Upper lobe of right lung (tissue), 1 donor: ENCODE measurements at regions not wholly inside any gene's neighbourhood (a gene's known extent, or its start where the extent isn't known, plus 50 kb on each side); places are given as distances from the start of the nearest gene placed in this dataset.

Experiments used
- ATAC-seq: fragments of 200-7000 bp; cut with Tn5 transposase; one replicate; pipeline ENCODE4 v1.9.1; 2020; ENCODE audit warnings: mild to moderate bottlenecking, moderate library complexity
- DNase-seq: peaks from one replicate; pipeline ENCODE4 v3.0.0-alpha.2; 2020
- H3K27ac ChIP-seq: fragments of 200-600 bp; one replicate; pipeline ENCODE4 v1.8.0; 2022
- H3K27me3 ChIP-seq: fragments of 200-600 bp; one replicate; pipeline ENCODE4 v1.8.0; 2022; ENCODE audit warnings: mild to moderate bottlenecking
- H3K36me3 ChIP-seq: fragments of 200-600 bp; one replicate; pipeline ENCODE4 v1.8.0; 2022
- H3K4me1 ChIP-seq: fragments of 200-600 bp; one replicate; pipeline ENCODE4 v1.8.0; 2022
- H3K4me3 ChIP-seq: fragments of 200-600 bp; one replicate; pipeline ENCODE4 v1.8.0; 2022; ENCODE audit warnings: mild to moderate bottlenecking
- H3K9me3 ChIP-seq: fragments of 200-600 bp; one replicate; pipeline ENCODE4 v1.8.0; 2022
- intact Hi-C: fragments of 100-400 bp; cut with DNase I; formaldehyde crosslinking; loops from one replicate; pipeline ENCODE4 v1.11.0; 2022
- TF ChIP-seq, protein P1 (sequence below): fragments of 200-600 bp; IDR thresholded peaks from one replicate; pipeline ENCODE4 v1.8.0; 2022; ENCODE audit warnings: antibody characterized with exemption
- donor health status: DM: no; HTN: yes; CAD: no; lungs with severe emphysema.

DNA sequence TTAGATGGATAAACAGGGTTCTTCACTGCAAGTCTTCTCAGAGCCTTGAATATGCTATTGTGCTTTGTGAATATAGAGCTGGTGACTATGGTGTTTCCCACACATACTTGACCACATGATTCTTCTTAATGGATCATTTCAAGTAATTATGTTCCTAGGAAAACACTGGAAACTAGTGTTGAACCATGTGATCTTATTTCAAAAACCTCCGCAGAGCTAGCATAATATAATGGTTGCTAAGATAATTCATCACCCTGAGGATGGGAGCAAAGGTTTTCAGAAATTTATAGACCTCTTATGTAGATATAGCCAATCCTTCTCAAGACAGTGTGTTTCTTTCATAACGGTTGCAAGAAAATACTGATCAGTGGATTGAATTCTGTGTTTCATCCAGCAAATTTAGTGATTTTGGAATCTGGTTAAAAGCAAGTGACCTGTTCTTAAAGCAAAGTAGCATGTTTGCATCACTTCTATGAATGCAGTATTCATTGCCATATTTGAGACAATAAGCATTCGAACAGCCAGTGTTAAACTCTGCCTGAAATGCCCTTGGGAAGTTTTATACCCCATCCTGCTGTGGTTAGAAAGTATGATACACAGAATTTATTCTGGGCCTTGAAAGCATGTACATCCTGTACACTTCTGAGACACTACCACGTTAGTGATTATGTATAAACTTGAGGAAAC, 341.0 kb upstream of the E2F7 start:
- ATAC-seq (no peak), DNase-seq (no peak)
- intact Hi-C loops: no loop called here
- Histone ChIP-seq H3K4me1 (peaks cover 9% of the 10 kb centered on the region), H3K4me3 (no peak overlapping the region), H3K27ac (no peak overlapping the region), H3K9me3 (no peaks in the 10 kb centered on the region), H3K27me3 (no peaks in the 10 kb centered on the region), H3K36me3 (no peaks in the 10 kb centered on the region)
- TF ChIP-seq, protein P1, sequence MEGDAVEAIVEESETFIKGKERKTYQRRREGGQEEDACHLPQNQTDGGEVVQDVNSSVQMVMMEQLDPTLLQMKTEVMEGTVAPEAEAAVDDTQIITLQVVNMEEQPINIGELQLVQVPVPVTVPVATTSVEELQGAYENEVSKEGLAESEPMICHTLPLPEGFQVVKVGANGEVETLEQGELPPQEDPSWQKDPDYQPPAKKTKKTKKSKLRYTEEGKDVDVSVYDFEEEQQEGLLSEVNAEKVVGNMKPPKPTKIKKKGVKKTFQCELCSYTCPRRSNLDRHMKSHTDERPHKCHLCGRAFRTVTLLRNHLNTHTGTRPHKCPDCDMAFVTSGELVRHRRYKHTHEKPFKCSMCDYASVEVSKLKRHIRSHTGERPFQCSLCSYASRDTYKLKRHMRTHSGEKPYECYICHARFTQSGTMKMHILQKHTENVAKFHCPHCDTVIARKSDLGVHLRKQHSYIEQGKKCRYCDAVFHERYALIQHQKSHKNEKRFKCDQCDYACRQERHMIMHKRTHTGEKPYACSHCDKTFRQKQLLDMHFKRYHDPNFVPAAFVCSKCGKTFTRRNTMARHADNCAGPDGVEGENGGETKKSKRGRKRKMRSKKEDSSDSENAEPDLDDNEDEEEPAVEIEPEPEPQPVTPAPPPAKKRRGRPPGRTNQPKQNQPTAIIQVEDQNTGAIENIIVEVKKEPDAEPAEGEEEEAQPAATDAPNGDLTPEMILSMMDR: no peak

DNA sequence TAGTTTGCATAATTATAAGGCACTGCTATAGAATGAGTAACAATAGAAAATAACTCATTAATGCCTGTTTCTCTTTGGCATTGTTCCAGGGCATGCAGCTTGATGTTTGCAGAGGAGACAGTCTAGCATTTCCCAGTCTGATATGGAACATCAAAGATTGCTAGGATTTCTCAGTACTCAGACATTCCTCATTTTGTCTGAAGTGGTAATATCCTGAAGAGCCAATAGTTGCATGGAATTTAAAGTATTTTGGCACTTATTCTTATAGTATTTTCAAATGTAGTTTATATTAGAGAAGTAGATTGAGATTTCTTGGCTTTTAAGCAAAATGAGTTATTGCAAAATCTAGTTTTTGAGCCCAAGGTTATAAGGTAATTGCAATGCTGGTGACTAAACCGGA, 337.3 kb upstream of the E2F7 start:
- Histone ChIP-seq H3K9me3 (no peaks in the 10 kb centered on the region), H3K27me3 (no peaks in the 10 kb centered on the region), H3K27ac (no peak overlapping the region), H3K4me1 (peaks cover 9% of the 10 kb centered on the region), H3K36me3 (no peaks in the 10 kb centered on the region), H3K4me3 (no peak overlapping the region)
- ATAC-seq (no peak), DNase-seq (no peak)
- intact Hi-C loops: no loop called here
- TF ChIP-seq, protein P1: no peak

DNA sequence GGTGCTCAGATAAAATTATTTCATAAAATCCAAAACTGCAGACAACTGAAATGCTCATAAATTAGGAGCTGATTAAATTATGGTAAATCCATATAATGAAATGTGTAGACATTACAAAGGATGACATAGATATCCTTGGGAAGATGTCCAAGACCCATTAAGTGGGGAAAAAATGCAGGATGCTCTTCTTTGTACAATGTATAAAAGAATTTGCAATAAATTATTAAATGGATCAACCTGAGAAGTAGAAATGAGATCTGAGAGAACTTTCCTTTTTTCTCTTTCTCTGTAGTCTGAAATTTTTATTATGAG, 336.4 kb upstream of the E2F7 start:
- ATAC-seq (no peak), DNase-seq (no peak)
- TF ChIP-seq, protein P1: no peak
- no peaks in the 10 kb centered on the region for H3K9me3 ChIP-seq
- intact Hi-C loops: no loop called here
- H3K4me3 ChIP-seq: no peak overlapping the region
- H3K4me1 ChIP-seq: peaks cover 9% of the 10 kb centered on the region
- H3K27me3 ChIP-seq: no peaks in the 10 kb centered on the region
- H3K27ac ChIP-seq: no peak overlapping the region
- H3K36me3 ChIP-seq: no peaks in the 10 kb centered on the region

DNA sequence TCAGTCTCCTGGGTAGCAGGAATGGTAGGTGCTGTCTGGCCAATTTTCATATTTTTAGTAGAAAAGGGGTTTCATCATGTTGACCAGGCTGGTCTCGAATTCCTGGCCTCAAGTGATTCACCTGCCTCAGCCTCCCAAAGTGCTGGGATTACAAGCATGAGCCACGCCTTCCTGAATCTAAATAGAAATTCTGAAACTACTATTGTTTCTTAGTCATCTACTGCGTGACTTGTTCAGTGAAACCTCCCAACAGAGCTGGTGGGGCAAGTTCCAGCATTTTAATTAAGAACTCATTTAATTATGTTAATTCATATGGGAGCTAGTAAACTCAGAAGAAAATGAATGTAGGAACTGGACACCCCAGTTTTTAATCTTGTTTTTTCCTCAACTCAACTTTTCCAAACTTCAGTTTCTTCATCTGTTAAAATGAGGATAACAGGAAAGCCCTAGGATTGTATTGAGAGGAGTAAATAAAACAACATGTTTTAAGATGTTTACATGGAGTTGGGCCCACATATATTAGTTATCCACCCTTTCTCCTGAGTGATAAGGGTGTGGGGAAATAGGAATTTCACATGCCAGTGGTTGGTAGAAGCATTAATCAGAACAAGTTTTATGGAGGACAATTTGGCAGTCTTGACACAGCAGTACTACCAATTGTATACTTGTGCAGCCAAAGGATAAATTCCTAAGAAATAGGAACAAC, 335.8 kb upstream of the E2F7 start:
- no peaks in the 10 kb centered on the region for H3K27me3 ChIP-seq
- no peak overlapping the region for H3K27ac ChIP-seq
- ATAC-seq: no peak
- H3K4me3 ChIP-seq: no peak overlapping the region
- TF ChIP-seq, protein P1: no peak
- intact Hi-C loops: no loop called here
- no peaks in the 10 kb centered on the region for H3K36me3 ChIP-seq
- no peak for DNase-seq
- peaks cover 9% of the 10 kb centered on the region for H3K4me1 ChIP-seq
- H3K9me3 ChIP-seq: no peaks in the 10 kb centered on the region

DNA sequence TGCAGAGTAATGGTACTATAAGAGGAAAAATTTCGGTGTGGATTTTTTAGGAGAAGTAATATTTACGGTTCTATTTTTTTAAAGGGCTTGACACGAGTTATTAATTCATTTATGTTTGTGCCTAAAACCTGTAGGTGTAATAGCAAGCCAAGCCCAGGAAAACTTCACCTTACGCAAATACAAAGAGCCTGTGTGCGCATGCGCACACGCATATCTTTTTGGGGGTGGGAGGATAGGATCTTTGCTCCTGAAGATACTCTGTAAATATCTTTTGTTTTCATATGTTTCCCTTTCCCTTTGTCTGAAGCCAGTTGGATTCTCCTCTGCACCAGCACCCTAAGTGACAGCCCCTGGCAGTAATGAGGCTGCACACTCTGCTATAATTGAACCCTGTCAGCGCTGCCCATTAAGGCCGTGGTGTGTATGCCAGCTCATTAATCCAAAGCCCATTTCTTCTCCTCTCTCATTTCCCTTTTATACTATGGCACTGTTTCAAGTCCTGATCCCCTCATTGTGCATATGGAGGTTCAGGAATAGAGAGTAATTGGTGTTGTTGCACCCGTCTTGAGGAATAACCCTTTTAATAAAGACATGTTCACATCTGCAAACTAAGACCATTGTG, 327.2 kb upstream of the E2F7 start:
- Histone ChIP-seq H3K36me3 (no peaks in the 10 kb centered on the region), H3K27me3 (no peaks in the 10 kb centered on the region), H3K9me3 (no peaks in the 10 kb centered on the region), H3K4me1 (no peaks in the 10 kb centered on the region), H3K27ac (no peak overlapping the region), H3K4me3 (no peak overlapping the region)
- no peak for ATAC-seq
- DNase-seq: no peak
- TF ChIP-seq, protein P1: no peak
- intact Hi-C loops: no loop called here
